H1 (cell line): ENCODE measurements at regions not wholly inside any gene's neighbourhood (a gene's known extent, or its start where the extent isn't known, plus 50 kb on each side); places are given as distances from the start of the nearest gene placed in this dataset.

Experiments used
- CTCF ChIA-PET: fragments of 300-600 bp; sonication (Branson Sonifier 250); formaldehyde crosslinking; loops from one replicate; lab custom pipeline; 2021; ENCODE audit not compliant: partially characterized antibody; lab: Charles Lee
- POLR2A ChIA-PET: fragments of 300-600 bp; sonication (Branson Sonifier 250); formaldehyde crosslinking; loops from one replicate; lab custom pipeline; 2021; ENCODE audit warnings: inconsistent platforms; ENCODE audit not compliant: partially characterized antibody; lab: Charles Lee
- DNase-seq, 2 experiments: peaks; one replicate each; pipeline versions ENCODE4 v3.0.0 to v3.0.0-alpha.2; 2010 to 2022; ENCODE audit warnings: low spot score in 2 of 2, low read depth in 1 of 2, mixed read lengths in 1 of 2
- FAIRE-seq: peaks from 2 replicates; lab custom pipeline; 2011; peaks lifted over from hg19 to GRCh38; lab: Jason Lieb, UNC
- H2AFZ ChIP-seq: 2 replicates; pipeline ENCODE4 v1.8.1; 2012; ENCODE audit warnings: low read length, inconsistent platforms
- H2AK5ac ChIP-seq: 2 replicates; pipeline ENCODE4 v1.6.1; 2013; ENCODE audit warnings: low read depth, low read length
- H2BK120ac ChIP-seq: replicated peaks from 2 replicates; pipeline ENCODE3; 2013; ENCODE audit warnings: low read depth, low read length, inconsistent platforms
- H2BK12ac ChIP-seq: 2 replicates; pipeline ENCODE4 v1.6.1; 2013; ENCODE audit warnings: low read depth, low read length
- H2BK15ac ChIP-seq: 2 replicates; pipeline ENCODE4 v1.6.1; 2013; ENCODE audit warnings: low read length
- H2BK20ac ChIP-seq: 2 replicates; pipeline ENCODE4 v1.6.1; 2013; ENCODE audit warnings: low read length
- H2BK5ac ChIP-seq: 2 replicates; pipeline ENCODE4 v1.6.1; 2013; ENCODE audit warnings: low read depth, low read length
- H3K14ac ChIP-seq: 2 replicates; pipeline ENCODE4 v1.6.1; 2013; ENCODE audit warnings: inconsistent platforms; ENCODE audit not compliant: insufficient read length
- H3K18ac ChIP-seq: 2 replicates; pipeline ENCODE4 v1.6.1; 2013; ENCODE audit warnings: low read length; ENCODE audit errors: extremely low read depth
- H3K23ac ChIP-seq: 2 replicates; pipeline ENCODE4 v1.6.1; 2013; ENCODE audit warnings: inconsistent platforms; ENCODE audit not compliant: insufficient read length
- H3K23me2 ChIP-seq: 2 replicates; pipeline ENCODE4 v1.6.1; 2013; ENCODE audit warnings: low read depth, low read length
- H3K27ac ChIP-seq: 2 replicates; pipeline ENCODE4 v1.6.1; 2011; ENCODE audit warnings: low read depth, low read length, inconsistent platforms
- H3K27me3 ChIP-seq, 4 experiments: replicated peaks in 1 of 4; 1 replicate in 1 of 4; 2 replicates in 3 of 4; pipeline versions ENCODE4 v1.6.1 to v1.8.1; 2011 to 2013; ENCODE audit warnings: low read length in 3 of 4, mild to moderate bottlenecking in 3 of 4, inconsistent platforms in 2 of 4, mixed read lengths in 2 of 4, moderate library complexity in 1 of 4; ENCODE audit not compliant: control insufficient read depth in 3 of 4, insufficient read depth in 3 of 4; ENCODE audit errors: extremely low read depth in 1 of 4
- H3K36me3 ChIP-seq, 4 experiments: 2 replicates each; pipeline versions ENCODE4 v1.6.1 to v1.8.1; 2011 to 2013; ENCODE audit warnings: mild to moderate bottlenecking in 4 of 4, low read length in 3 of 4, moderate library complexity in 2 of 4, control low read depth in 1 of 4, inconsistent platforms in 1 of 4; ENCODE audit not compliant: insufficient read depth in 4 of 4, control insufficient read depth in 2 of 4
- H3K4ac ChIP-seq: replicated peaks from 2 replicates; pipeline ENCODE3; 2013; ENCODE audit warnings: low read length, low read depth, mixed read lengths, inconsistent platforms; ENCODE audit not compliant: insufficient read length
- H3K4me1 ChIP-seq, 4 experiments: replicated peaks in 1 of 4; 1 replicate in 1 of 4; 2 replicates in 3 of 4; pipeline versions ENCODE4 v1.6.1 to v1.8.1; 2011 to 2013; ENCODE audit warnings: low read length in 3 of 4, inconsistent platforms in 2 of 4, mixed read lengths in 1 of 4; ENCODE audit not compliant: insufficient read depth in 4 of 4, control insufficient read depth in 3 of 4
- H3K4me2 ChIP-seq, 2 experiments: 2 replicates each; pipeline versions ENCODE4 v1.6.1 to v1.8.1; 2011 to 2013; ENCODE audit warnings: low read depth in 2 of 2, low read length in 2 of 2, control low read depth in 1 of 2, inconsistent platforms in 1 of 2, mild to moderate bottlenecking in 1 of 2; ENCODE audit not compliant: insufficient read depth in 1 of 2
- H3K4me3 ChIP-seq, 4 experiments: fragments of 200-600, 300-600 bp in 1 of 4; sonication (generic), shearing (Covaris generic), sonication (Bioruptor Twin) in 1 of 4; 2 replicates each; pipeline versions ENCODE4 v1.5.1 to v1.8.1; 2011 to 2016; ENCODE audit warnings: low read length in 4 of 4, low read depth in 3 of 4, control low read depth in 2 of 4, inconsistent platforms in 2 of 4, mild to moderate bottlenecking in 2 of 4, mixed read lengths in 1 of 4, moderate library complexity in 1 of 4; ENCODE audit not compliant: insufficient read depth in 2 of 4; ENCODE audit errors: extremely low read depth in 1 of 4
- H3K56ac ChIP-seq: replicated peaks from 2 replicates; pipeline ENCODE3; 2013; ENCODE audit warnings: low read depth, mild to moderate bottlenecking, mixed read lengths, low read length, inconsistent platforms; ENCODE audit not compliant: insufficient read length
- H3K79me1 ChIP-seq: 2 replicates; pipeline ENCODE4 v1.6.1; 2013; ENCODE audit warnings: low read depth, low read length, control low read depth
- H3K79me2 ChIP-seq, 2 experiments: 2 replicates each; pipeline versions ENCODE4 v1.6.1 to v1.8.1; 2012 to 2013; ENCODE audit warnings: low read length in 2 of 2, mild to moderate bottlenecking in 2 of 2, inconsistent platforms in 1 of 2; ENCODE audit not compliant: insufficient read depth in 2 of 2, control insufficient read depth in 1 of 2
- H3K9ac ChIP-seq, 4 experiments: replicated peaks in 1 of 4; 1 replicate in 1 of 4; 2 replicates in 3 of 4; pipeline versions ENCODE4 v1.6.1 to v1.8.1; 2011 to 2013; ENCODE audit warnings: low read depth in 3 of 4, low read length in 3 of 4, control low read depth in 2 of 4, mild to moderate bottlenecking in 2 of 4, moderate library complexity in 2 of 4, inconsistent platforms in 1 of 4; ENCODE audit errors: extremely low read depth in 1 of 4
- H3K9me3 ChIP-seq, 2 experiments: 2 replicates each; pipeline versions ENCODE4 v1.6.1 to v1.8.1; 2012 to 2013; ENCODE audit warnings: mild to moderate bottlenecking in 2 of 2, moderate library complexity in 2 of 2, control low read depth in 1 of 2, inconsistent platforms in 1 of 2, low read depth in 1 of 2, low read length in 1 of 2, mixed read lengths in 1 of 2; ENCODE audit not compliant: insufficient read depth in 2 of 2
- H4K20me1 ChIP-seq, 2 experiments: replicated peaks in 1 of 2; 2 replicates each; pipeline versions ENCODE3 to v1.8.1; 2011 to 2013; ENCODE audit warnings: inconsistent platforms in 2 of 2, low read length in 2 of 2, mild to moderate bottlenecking in 1 of 2; ENCODE audit not compliant: insufficient read depth in 2 of 2, control insufficient read depth in 1 of 2
- H4K5ac ChIP-seq: 2 replicates; pipeline ENCODE4 v1.6.1; 2013; ENCODE audit warnings: low read length, low read depth, mixed read lengths, inconsistent platforms; ENCODE audit not compliant: insufficient read length
- H4K8ac ChIP-seq: 2 replicates; pipeline ENCODE4 v1.8.0; 2013; ENCODE audit warnings: mild to moderate bottlenecking, moderate library complexity, low read length, inconsistent platforms; ENCODE audit not compliant: insufficient read depth; ENCODE audit errors: extremely low read depth
- H4K91ac ChIP-seq: replicated peaks from 2 replicates; pipeline ENCODE3; 2013; ENCODE audit warnings: low read length, mixed read lengths, inconsistent platforms; ENCODE audit not compliant: insufficient read length
- CBX5 ChIP-seq: fragments of 300-800, 300-1000 bp; sonication (generic); IDR thresholded peaks from 2 replicates; pipeline ENCODE4 v1.7.1; 2016; ENCODE audit warnings: antibody characterized with exemption, low read length, low read depth
- WGBS, 2 experiments: shearing (Covaris generic) in 1 of 2; methylation state at CpG; one replicate each; pipeline versions ENCODE4 v1.1.6 to v1.1.7; 2013 to 2015; ENCODE audit warnings: low lambda C conversion rate in 2 of 2, mixed read lengths in 2 of 2, inconsistent platforms in 1 of 2, low coverage in 1 of 2, missing lambda C conversion rate in 1 of 2; ENCODE audit not compliant: insufficient replicate concordance in 2 of 2, insufficient coverage in 1 of 2, insufficient read length in 1 of 2; ENCODE audit errors: extremely low coverage in 1 of 2, missing lambda C conversion rate in 1 of 2; 5-methylcytosine and 5-hydroxymethylcytosine counted together

- no peaks in the 10 kb centered on the region for H3K9me3 ChIP-seq
- DNase-seq: no peak
Observed at GRCh38 chrX:42366181-42366580, 411.8 kb downstream of the PPP1R2C start.

More at GRCh38 chrX:42366181-42366580, 411.8 kb downstream of the PPP1R2C start:
- no peaks in the 10 kb centered on the region for H4K20me1 ChIP-seq
- no peaks in the 10 kb centered on the region for H3K79me2 ChIP-seq
- H3K4me3 ChIP-seq: no peak overlapping the region
- H3K4me1 ChIP-seq: peaks cover 0 to 3% (median 0%) of the 10 kb centered on the region in 4 experiments; a peak in 1 of 7 replicates
- no peak overlapping the region for H2AK5ac ChIP-seq
- no peaks in the 10 kb centered on the region for H3K23me2 ChIP-seq
- ChIA-PET POLR2A (no interaction called here), CTCF (no interaction called here)
- no peak overlapping the region for H2BK5ac ChIP-seq
- WGBS, 2 experiments: 80% methylated on average over 1 of the region's 2 CpGs; no CpG with 5 or more reads in 1 of the 2 experiments
- H3K23ac ChIP-seq: no peak overlapping the region
- no peak overlapping the region for H3K4ac ChIP-seq
- H4K5ac ChIP-seq: no peak overlapping the region
- H3K79me1 ChIP-seq: no peaks in the 10 kb centered on the region
- H3K9ac ChIP-seq: no peak overlapping the region
- H4K91ac ChIP-seq: no peak overlapping the region
- H3K36me3 ChIP-seq: no peaks in the 10 kb centered on the region
- H3K56ac ChIP-seq: no peak overlapping the region
- H3K4me2 ChIP-seq: no peak overlapping the region
- no peak overlapping the region for H4K8ac ChIP-seq
- H2BK12ac ChIP-seq: no peak overlapping the region
- H2BK15ac ChIP-seq: no peak overlapping the region
- no peak for FAIRE-seq
- H3K27me3 ChIP-seq: no peaks in the 10 kb centered on the region
- TF ChIP-seq CBX5: no peak
- H3K18ac ChIP-seq: no peak overlapping the region
- H2AFZ ChIP-seq: no peak overlapping the region
- H2BK20ac ChIP-seq: no peak overlapping the region
- H3K14ac ChIP-seq: no peak overlapping the region
- no peak overlapping the region for H2BK120ac ChIP-seq
- H3K27ac ChIP-seq: no peak overlapping the region
